Omental fat pad (tissue), 3 donors: ENCODE measurements at regions not wholly inside any gene's neighbourhood (a gene's known extent, or its start where the extent isn't known, plus 50 kb on each side); places are given as distances from the start of the nearest gene placed in this dataset.

Experiments
- ATAC-seq: fragments of 150-250 bp; one replicate; pipeline ENCODE4 v1.9.1; 2016; ENCODE audit warnings: mild to moderate bottlenecking, moderate library complexity; ENCODE audit not compliant: low FRiP score
- DNase-seq: peaks from one replicate; pipeline ENCODE4 v3.0.0-alpha.2; 2019; ENCODE audit warnings: low spot score
- CTCF ChIP-seq, 3 donors: fragments of 450-650 bp; IDR thresholded peaks; one replicate each; pipeline ENCODE4 v1.5.1; 2016 to 2017; ENCODE audit warnings: antibody characterized with exemption in 3 of 3, mild to moderate bottlenecking in 3 of 3, moderate library complexity in 2 of 3

GRCh38 chr18:28961669-28962228 lies 784.8 kb upstream of the CDH2 start:
- no peak for ATAC-seq
- DNase-seq, result no peak
- TF ChIP-seq CTCF (IDR thresholded peaks at IDR 0.05), result no peak

- TF ChIP-seq CTCF (IDR thresholded peaks at IDR 0.05), result no peak
- DNase-seq (no peak), ATAC-seq (no peak)
These were observed 783.2 kb upstream of the CDH2 start for GRCh38 chr18:28960146-28960545.

- ATAC-seq (no peak), DNase-seq (no peak)
- no peak for TF ChIP-seq CTCF (IDR thresholded peaks at IDR 0.05)
These were observed 775.4 kb upstream of the CDH2 start for GRCh38 chr18:28952339-28952738.

DNA sequence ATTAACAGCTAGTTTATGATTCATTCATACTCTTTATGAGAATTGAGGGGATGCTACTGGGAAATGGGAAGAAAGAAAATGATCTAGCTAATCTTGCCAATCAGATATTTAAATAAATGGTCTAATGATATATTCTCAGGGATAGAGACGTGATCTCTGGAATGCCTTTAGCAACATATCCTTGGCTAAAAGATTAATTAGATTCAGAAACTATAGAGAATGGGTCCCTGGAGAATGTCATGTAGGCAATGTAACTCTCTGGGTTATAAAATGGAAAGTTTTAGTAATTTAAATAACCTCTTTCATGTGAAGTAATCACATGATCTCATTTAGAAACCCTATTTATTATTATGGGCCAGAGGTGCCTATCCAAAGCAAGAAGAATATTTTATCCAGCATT lies 771.0 kb upstream of the CDH2 start:
- DNase-seq (no peak), ATAC-seq (no peak)
- TF ChIP-seq CTCF (IDR thresholded peaks at IDR 0.05), result no peak

GRCh38 chr18:28946471-28946870 lies 769.5 kb upstream of the CDH2 start:
- no peak for TF ChIP-seq CTCF (IDR thresholded peaks at IDR 0.05)
- ATAC-seq (no peak), DNase-seq (no peak)

GRCh38 chr18:28922936-28923335 lies 746.0 kb upstream of the CDH2 start:
- DNase-seq (no peak), ATAC-seq (no peak)
- TF ChIP-seq CTCF (IDR thresholded peaks at IDR 0.05), result no peak

GRCh38 chr18:28916456-28916855 lies 739.5 kb upstream of the CDH2 start:
- DNase-seq (no peak), ATAC-seq (no peak)
- TF ChIP-seq CTCF (IDR thresholded peaks at IDR 0.05), result no peak
